ENCODE measurements at regions not wholly inside any gene's neighbourhood (a gene's known extent, or its start where the extent isn't known, plus 50 kb on each side); places are given as distances from the start of the nearest gene placed in this dataset.

DNA sequence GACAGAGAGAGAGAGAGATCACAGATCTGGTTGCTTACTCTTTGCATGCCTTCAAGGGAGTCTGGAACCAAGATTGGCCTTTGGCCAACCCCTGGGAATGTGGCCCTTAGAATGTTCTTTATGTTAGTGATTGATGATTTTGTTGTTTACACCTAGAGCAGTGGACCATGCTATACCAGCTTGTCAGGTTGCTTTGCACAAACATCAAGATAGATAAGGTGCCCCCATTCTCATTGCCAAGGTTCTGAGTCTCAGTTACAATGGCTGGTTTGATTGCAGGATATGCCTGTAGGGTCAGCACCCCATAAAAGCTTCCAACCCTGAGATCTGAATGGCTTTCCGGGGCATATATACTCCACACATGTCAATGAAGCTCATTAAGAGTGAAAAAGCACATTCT lies 53.5 kb upstream of the SLC2A12 start:
- DNase-seq (ENCODE audit: low read depth), result no peak
- H3K4me3 ChIP-seq (ENCODE audit: low read length), result no peak overlapping the region
- TF ChIP-seq, protein P1, sequence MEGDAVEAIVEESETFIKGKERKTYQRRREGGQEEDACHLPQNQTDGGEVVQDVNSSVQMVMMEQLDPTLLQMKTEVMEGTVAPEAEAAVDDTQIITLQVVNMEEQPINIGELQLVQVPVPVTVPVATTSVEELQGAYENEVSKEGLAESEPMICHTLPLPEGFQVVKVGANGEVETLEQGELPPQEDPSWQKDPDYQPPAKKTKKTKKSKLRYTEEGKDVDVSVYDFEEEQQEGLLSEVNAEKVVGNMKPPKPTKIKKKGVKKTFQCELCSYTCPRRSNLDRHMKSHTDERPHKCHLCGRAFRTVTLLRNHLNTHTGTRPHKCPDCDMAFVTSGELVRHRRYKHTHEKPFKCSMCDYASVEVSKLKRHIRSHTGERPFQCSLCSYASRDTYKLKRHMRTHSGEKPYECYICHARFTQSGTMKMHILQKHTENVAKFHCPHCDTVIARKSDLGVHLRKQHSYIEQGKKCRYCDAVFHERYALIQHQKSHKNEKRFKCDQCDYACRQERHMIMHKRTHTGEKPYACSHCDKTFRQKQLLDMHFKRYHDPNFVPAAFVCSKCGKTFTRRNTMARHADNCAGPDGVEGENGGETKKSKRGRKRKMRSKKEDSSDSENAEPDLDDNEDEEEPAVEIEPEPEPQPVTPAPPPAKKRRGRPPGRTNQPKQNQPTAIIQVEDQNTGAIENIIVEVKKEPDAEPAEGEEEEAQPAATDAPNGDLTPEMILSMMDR (conservative IDR thresholded peaks at IDR 0.05; ENCODE audit: low read length), result no peak

DNA sequence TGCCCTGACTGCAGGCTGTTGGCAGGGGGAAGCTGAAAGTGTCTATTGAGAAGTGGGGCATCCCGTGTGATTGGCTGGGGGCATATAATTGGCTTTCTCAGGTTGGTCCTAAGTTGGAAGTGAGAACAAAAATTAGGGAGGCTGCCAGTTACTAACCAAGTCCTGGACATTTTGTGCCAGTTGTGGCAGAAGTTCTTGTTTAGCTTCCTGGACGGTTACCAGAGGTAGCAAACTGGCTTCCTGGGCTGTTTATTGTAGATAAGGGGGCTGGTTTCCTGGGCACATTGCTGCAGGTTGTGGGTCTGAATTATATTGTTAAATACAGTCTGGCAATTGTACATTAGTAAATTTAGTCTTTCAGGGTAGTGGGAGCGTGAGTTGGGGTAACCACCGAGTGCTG lies 50.6 kb upstream of the SLC2A12 start:
- TF ChIP-seq, protein P1 (conservative IDR thresholded peaks at IDR 0.05; ENCODE audit: low read length), result no peak
- no peak overlapping the region for H3K4me3 ChIP-seq (ENCODE audit: low read length)
- no peak for DNase-seq (ENCODE audit: low read depth)

All from AG10803 (cell line).